ENCODE measurements at regions not wholly inside any gene's neighbourhood (a gene's known extent, or its start where the extent isn't known, plus 50 kb on each side); places are given as distances from the start of the nearest gene placed in this dataset.

- H3K4me1 Mint-ChIP-seq (ENCODE audit: insufficient read depth, unreplicated experiment), result no peaks in the 10 kb centered on the region
- intact Hi-C loops (cut with micrococcal nuclease), result no loop called here
- H3K27me3 Mint-ChIP-seq (ENCODE audit: insufficient read depth, unreplicated experiment), result no peaks in the 10 kb centered on the region
- CTCF ChIA-PET, result interaction anchor here (0.6 kb wide), 1 partner anchor 39 kb away, joined by 4 read pairs; no protein-coding TSS in a partner anchor
- no peak overlapping the region for H3K27ac Mint-ChIP-seq (ENCODE audit: low read depth, unreplicated experiment)
- no peak for TF ChIP-seq CTCF (IDR thresholded peaks at IDR 0.05; ENCODE audit: unreplicated experiment)
- BruUV-seq (replicated peaks), result no TSS peak
- H3K9me3 Mint-ChIP-seq (ENCODE audit: unreplicated experiment), result peaks cover 9% of the 10 kb centered on the region
- H3K4me3 Mint-ChIP-seq (ENCODE audit: unreplicated experiment), result no peak overlapping the region
- no peaks in the 10 kb centered on the region for H3K36me3 Mint-ChIP-seq (ENCODE audit: insufficient read depth, unreplicated experiment)
- POLR2A ChIA-PET, result no interaction called here
- DNase-seq (ENCODE audit: unreplicated experiment), result no peak
These were observed 674.1 kb upstream of the NXPH2 start for GRCh38 chr2:139454251-139454650.

GRCh38 chr2:139439100-139439499, 658.9 kb upstream of the NXPH2 start:
- TF ChIP-seq CTCF (IDR thresholded peaks at IDR 0.05; ENCODE audit: unreplicated experiment), result no peak
- intact Hi-C loops (cut with micrococcal nuclease), result no loop called here
- DNase-seq (ENCODE audit: unreplicated experiment), result no peak
- no peak overlapping the region for H3K4me3 Mint-ChIP-seq (ENCODE audit: unreplicated experiment)
- H3K27me3 Mint-ChIP-seq (ENCODE audit: insufficient read depth, unreplicated experiment), result peaks cover 17% of the 10 kb centered on the region
- H3K36me3 Mint-ChIP-seq (ENCODE audit: insufficient read depth, unreplicated experiment), result no peaks in the 10 kb centered on the region
- ChIA-PET POLR2A (no interaction called here), CTCF (no interaction called here)
- BruUV-seq (replicated peaks), result no TSS peak
- H3K9me3 Mint-ChIP-seq (ENCODE audit: unreplicated experiment), result peaks cover 13% of the 10 kb centered on the region
- no peak overlapping the region for H3K27ac Mint-ChIP-seq (ENCODE audit: low read depth, unreplicated experiment)
- no peaks in the 10 kb centered on the region for H3K4me1 Mint-ChIP-seq (ENCODE audit: insufficient read depth, unreplicated experiment)

GRCh38 chr2:139438478-139438877, 658.3 kb upstream of the NXPH2 start:
- Mint-ChIP-seq H3K4me3 (ENCODE audit: unreplicated experiment) (no peak overlapping the region), H3K4me1 (ENCODE audit: insufficient read depth, unreplicated experiment) (no peaks in the 10 kb centered on the region), H3K27me3 (ENCODE audit: insufficient read depth, unreplicated experiment) (peaks cover 11% of the 10 kb centered on the region), H3K36me3 (ENCODE audit: insufficient read depth, unreplicated experiment) (no peaks in the 10 kb centered on the region), H3K27ac (ENCODE audit: low read depth, unreplicated experiment) (no peak overlapping the region), H3K9me3 (ENCODE audit: unreplicated experiment) (peaks cover 13% of the 10 kb centered on the region)
- intact Hi-C loops (cut with micrococcal nuclease), result no loop called here
- ChIA-PET CTCF (no interaction called here), POLR2A (no interaction called here)
- no TSS peak for BruUV-seq (replicated peaks)
- no peak for DNase-seq (ENCODE audit: unreplicated experiment)
- TF ChIP-seq CTCF (IDR thresholded peaks at IDR 0.05; ENCODE audit: unreplicated experiment), result no peak

GRCh38 chr2:139427164-139427563, 647.0 kb upstream of the NXPH2 start:
- intact Hi-C loops (cut with micrococcal nuclease), result no loop called here
- H3K4me3 Mint-ChIP-seq (ENCODE audit: unreplicated experiment), result no peak overlapping the region
- DNase-seq (ENCODE audit: unreplicated experiment), result no peak
- no peak for TF ChIP-seq CTCF (IDR thresholded peaks at IDR 0.05; ENCODE audit: unreplicated experiment)
- H3K36me3 Mint-ChIP-seq (ENCODE audit: insufficient read depth, unreplicated experiment), result no peaks in the 10 kb centered on the region
- no peak overlapping the region for H3K27ac Mint-ChIP-seq (ENCODE audit: low read depth, unreplicated experiment)
- ChIA-PET CTCF (no interaction called here), POLR2A (no interaction called here)
- no peaks in the 10 kb centered on the region for H3K27me3 Mint-ChIP-seq (ENCODE audit: insufficient read depth, unreplicated experiment)
- H3K9me3 Mint-ChIP-seq (ENCODE audit: unreplicated experiment), result peaks cover 8% of the 10 kb centered on the region
- BruUV-seq (replicated peaks), result no TSS peak
- no peaks in the 10 kb centered on the region for H3K4me1 Mint-ChIP-seq (ENCODE audit: insufficient read depth, unreplicated experiment)

All from MCF 10A (cell line).